ENCODE measurements at regions not wholly inside any gene's neighbourhood (a gene's known extent, or its start where the extent isn't known, plus 50 kb on each side); places are given as distances from the start of the nearest gene placed in this dataset.

GRCh38 chr12:69039911-69040310 lies 106.9 kb upstream of the CPM start:
- Histone ChIP-seq H2BK120ac (ENCODE audit: low read depth, low read length, poor library complexity, severe bottlenecking) (no peak overlapping the region), H3K9ac (ENCODE audit: extremely low read depth, insufficient read length, low read length) (no peak overlapping the region), H3K4ac (ENCODE audit: low read depth, low read length) (no peak overlapping the region), H2BK20ac (ENCODE audit: low read depth, low read length, poor library complexity, severe bottlenecking) (no peak overlapping the region), H3K4me2 (ENCODE audit: insufficient read depth, insufficient read length, low read length) (no peak overlapping the region), H2BK5ac (ENCODE audit: insufficient read length, low read length) (no peak overlapping the region), H3K27ac (ENCODE audit: insufficient read length, low read depth, low read length) (no peak overlapping the region), H3K27me3 (ENCODE audit: insufficient read depth, low read length) (no peaks in the 10 kb centered on the region), H4K5ac (ENCODE audit: insufficient read length, low read depth, low read length) (no peak overlapping the region), H3K14ac (ENCODE audit: insufficient read depth, low read length) (no peak overlapping the region), H2BK12ac (ENCODE audit: insufficient read length, low read depth, low read length) (no peak overlapping the region), H3K56ac (ENCODE audit: insufficient read length, low read depth, low read length) (no peak overlapping the region), H4K8ac (replicated peaks; ENCODE audit: insufficient read length, low read depth, low read length) (no peak overlapping the region), H3K4me1 (ENCODE audit: insufficient read depth, low read length) (no peaks in the 10 kb centered on the region), H2BK15ac (ENCODE audit: low read depth, low read length) (no peak overlapping the region), H3K79me2 (ENCODE audit: insufficient read depth, low read length) (no peaks in the 10 kb centered on the region), H3K23me2 (ENCODE audit: insufficient read length, low read depth, low read length, poor library complexity, severe bottlenecking) (no peaks in the 10 kb centered on the region), H3K18ac (ENCODE audit: insufficient read length, low read depth, low read length) (no peak overlapping the region), H3K9me3 (ENCODE audit: control insufficient read depth, low read depth, low read length) (no peaks in the 10 kb centered on the region), H4K91ac (ENCODE audit: insufficient read length, low read depth, low read length) (no peak overlapping the region), H3K23ac (ENCODE audit: insufficient read length, low read depth, low read length) (no peak overlapping the region), H4K20me1 (ENCODE audit: control insufficient read depth, insufficient read depth, insufficient read length) (no peaks in the 10 kb centered on the region), H2AK5ac (ENCODE audit: insufficient read length, low read length) (no peak overlapping the region), H3T11ph (ENCODE audit: low read length) (no peak overlapping the region), H3K79me1 (ENCODE audit: insufficient read depth, low read depth, low read length, poor library complexity, severe bottlenecking) (no peaks in the 10 kb centered on the region), H2AFZ (ENCODE audit: low read length) (no peak overlapping the region)
- WGBS (ENCODE audit: extremely low coverage, insufficient read length, low lambda C conversion rate) = no CpG with 5 or more reads among the region's 2 CpGs
- DNase-seq = no peak
- Mint-ChIP-seq H3K4me3 (no peak overlapping the region), H3K9me3 (no peaks in the 10 kb centered on the region), H3K4me1 (peaks cover 12 to 13% of the 10 kb centered on the region in 2 experiments), H3K27ac (no peak overlapping the region), H3K36me3 (ENCODE audit: insufficient read depth in 1 of 3, low read depth in 3 of 3) (no peaks in the 10 kb centered on the region), H3K27me3 (ENCODE audit: low read depth) (no peaks in the 10 kb centered on the region)
- TF ChIP-seq, protein P1, sequence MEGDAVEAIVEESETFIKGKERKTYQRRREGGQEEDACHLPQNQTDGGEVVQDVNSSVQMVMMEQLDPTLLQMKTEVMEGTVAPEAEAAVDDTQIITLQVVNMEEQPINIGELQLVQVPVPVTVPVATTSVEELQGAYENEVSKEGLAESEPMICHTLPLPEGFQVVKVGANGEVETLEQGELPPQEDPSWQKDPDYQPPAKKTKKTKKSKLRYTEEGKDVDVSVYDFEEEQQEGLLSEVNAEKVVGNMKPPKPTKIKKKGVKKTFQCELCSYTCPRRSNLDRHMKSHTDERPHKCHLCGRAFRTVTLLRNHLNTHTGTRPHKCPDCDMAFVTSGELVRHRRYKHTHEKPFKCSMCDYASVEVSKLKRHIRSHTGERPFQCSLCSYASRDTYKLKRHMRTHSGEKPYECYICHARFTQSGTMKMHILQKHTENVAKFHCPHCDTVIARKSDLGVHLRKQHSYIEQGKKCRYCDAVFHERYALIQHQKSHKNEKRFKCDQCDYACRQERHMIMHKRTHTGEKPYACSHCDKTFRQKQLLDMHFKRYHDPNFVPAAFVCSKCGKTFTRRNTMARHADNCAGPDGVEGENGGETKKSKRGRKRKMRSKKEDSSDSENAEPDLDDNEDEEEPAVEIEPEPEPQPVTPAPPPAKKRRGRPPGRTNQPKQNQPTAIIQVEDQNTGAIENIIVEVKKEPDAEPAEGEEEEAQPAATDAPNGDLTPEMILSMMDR (conservative IDR thresholded peaks at IDR 0.05) = no peak
